ENCODE measurements at regions not wholly inside any gene's neighbourhood (a gene's known extent, or its start where the extent isn't known, plus 50 kb on each side); places are given as distances from the start of the nearest gene placed in this dataset.

- Mint-ChIP-seq H3K27me3 (no peaks in the 10 kb centered on the region), H3K36me3 (no peaks in the 10 kb centered on the region), H3K4me1 (ENCODE audit: low read depth) (no peaks in the 10 kb centered on the region), H3K27ac (no peak overlapping the region), H3K9me3 (no peaks in the 10 kb centered on the region), H3K4me3 (no peak overlapping the region)
- intact Hi-C loops (cut with micrococcal nuclease): no loop called here
- no peak for DNase-seq
- ChIA-PET CTCF (no interaction called here), POLR2A (no interaction called here)
Measured at GRCh38 chr20:12682613-12683012, 326.2 kb upstream of the SPTLC3 start.

GRCh38 chr20:12687476-12687875, 321.3 kb upstream of the SPTLC3 start:
- Mint-ChIP-seq H3K36me3 (no peaks in the 10 kb centered on the region), H3K4me1 (ENCODE audit: low read depth) (no peaks in the 10 kb centered on the region), H3K9me3 (peaks cover 2% of the 10 kb centered on the region), H3K4me3 (no peak overlapping the region), H3K27me3 (no peaks in the 10 kb centered on the region), H3K27ac (no peak overlapping the region)
- POLR2A ChIA-PET: no interaction called here
- intact Hi-C loops (cut with micrococcal nuclease): no loop called here
- DNase-seq: no peak
- CTCF ChIA-PET: no interaction called here

GRCh38 chr20:12695937-12696336, 312.8 kb upstream of the SPTLC3 start:
- no peak for DNase-seq
- intact Hi-C loops (cut with micrococcal nuclease): no loop called here
- CTCF ChIA-PET: no interaction called here
- H3K4me1 Mint-ChIP-seq (ENCODE audit: low read depth): no peaks in the 10 kb centered on the region
- H3K27ac Mint-ChIP-seq: no peak overlapping the region
- H3K36me3 Mint-ChIP-seq: no peaks in the 10 kb centered on the region
- peaks cover 9% of the 10 kb centered on the region for H3K9me3 Mint-ChIP-seq
- POLR2A ChIA-PET: no interaction called here
- no peak overlapping the region for H3K4me3 Mint-ChIP-seq
- H3K27me3 Mint-ChIP-seq: no peaks in the 10 kb centered on the region

- CTCF ChIA-PET: no interaction called here
- H3K9me3 Mint-ChIP-seq: peaks cover 13% of the 10 kb centered on the region
- POLR2A ChIA-PET: no interaction called here
- H3K27ac Mint-ChIP-seq: no peak overlapping the region
- H3K27me3 Mint-ChIP-seq: no peaks in the 10 kb centered on the region
- DNase-seq: no peak
- H3K36me3 Mint-ChIP-seq: no peaks in the 10 kb centered on the region
- no peaks in the 10 kb centered on the region for H3K4me1 Mint-ChIP-seq (ENCODE audit: low read depth)
- intact Hi-C loops (cut with micrococcal nuclease): no loop called here
- H3K4me3 Mint-ChIP-seq: no peak overlapping the region
Measured at GRCh38 chr20:12698817-12699216, 310.0 kb upstream of the SPTLC3 start.

GRCh38 chr20:12699374-12700228, 309.2 kb upstream of the SPTLC3 start:
- Mint-ChIP-seq H3K4me3 (no peak overlapping the region), H3K27me3 (no peaks in the 10 kb centered on the region), H3K27ac (no peak overlapping the region), H3K4me1 (ENCODE audit: low read depth) (no peaks in the 10 kb centered on the region), H3K36me3 (no peaks in the 10 kb centered on the region), H3K9me3 (peaks cover 13% of the 10 kb centered on the region)
- ChIA-PET CTCF (no interaction called here), POLR2A (no interaction called here)
- no peak for DNase-seq
- intact Hi-C loops (cut with micrococcal nuclease): no loop called here

GRCh38 chr20:12700701-12701100, 308.1 kb upstream of the SPTLC3 start:
- Mint-ChIP-seq H3K4me1 (ENCODE audit: low read depth) (no peaks in the 10 kb centered on the region), H3K9me3 (peaks cover 13% of the 10 kb centered on the region), H3K36me3 (no peaks in the 10 kb centered on the region), H3K4me3 (no peak overlapping the region), H3K27me3 (no peaks in the 10 kb centered on the region), H3K27ac (no peak overlapping the region)
- POLR2A ChIA-PET: no interaction called here
- DNase-seq: no peak
- CTCF ChIA-PET: no interaction called here
- intact Hi-C loops (cut with micrococcal nuclease): no loop called here

GRCh38 chr20:12702312-12702711, 306.5 kb upstream of the SPTLC3 start:
- intact Hi-C loops (cut with micrococcal nuclease): no loop called here
- ChIA-PET CTCF (no interaction called here), POLR2A (no interaction called here)
- Mint-ChIP-seq H3K27ac (no peak overlapping the region), H3K4me3 (no peak overlapping the region), H3K9me3 (peaks cover 8% of the 10 kb centered on the region), H3K36me3 (no peaks in the 10 kb centered on the region), H3K27me3 (no peaks in the 10 kb centered on the region), H3K4me1 (ENCODE audit: low read depth) (no peaks in the 10 kb centered on the region)
- no peak for DNase-seq

- H3K4me1 Mint-ChIP-seq (ENCODE audit: low read depth): no peaks in the 10 kb centered on the region
- ChIA-PET CTCF (no interaction called here), POLR2A (no interaction called here)
- H3K27me3 Mint-ChIP-seq: no peaks in the 10 kb centered on the region
- H3K4me3 Mint-ChIP-seq: no peak overlapping the region
- intact Hi-C loops (cut with micrococcal nuclease): no loop called here
- no peaks in the 10 kb centered on the region for H3K36me3 Mint-ChIP-seq
- no peak overlapping the region for H3K27ac Mint-ChIP-seq
- DNase-seq: no peak
- no peaks in the 10 kb centered on the region for H3K9me3 Mint-ChIP-seq
Measured at GRCh38 chr20:12715371-12715770, 293.4 kb upstream of the SPTLC3 start.

- no peak for DNase-seq
- no peaks in the 10 kb centered on the region for H3K9me3 Mint-ChIP-seq
- H3K27ac Mint-ChIP-seq: no peak overlapping the region
- CTCF ChIA-PET: no interaction called here
- no peaks in the 10 kb centered on the region for H3K4me1 Mint-ChIP-seq (ENCODE audit: low read depth)
- no peak overlapping the region for H3K4me3 Mint-ChIP-seq
- POLR2A ChIA-PET: no interaction called here
- no peaks in the 10 kb centered on the region for H3K27me3 Mint-ChIP-seq
- intact Hi-C loops (cut with micrococcal nuclease): no loop called here
- no peaks in the 10 kb centered on the region for H3K36me3 Mint-ChIP-seq
Measured at GRCh38 chr20:12715991-12716680, 292.6 kb upstream of the SPTLC3 start.

- no peaks in the 10 kb centered on the region for H3K36me3 Mint-ChIP-seq
- no peaks in the 10 kb centered on the region for H3K27me3 Mint-ChIP-seq
- CTCF ChIA-PET: no interaction called here
- H3K4me3 Mint-ChIP-seq: no peak overlapping the region
- POLR2A ChIA-PET: no interaction called here
- H3K27ac Mint-ChIP-seq: no peak overlapping the region
- intact Hi-C loops (cut with micrococcal nuclease): no loop called here
- H3K9me3 Mint-ChIP-seq: no peaks in the 10 kb centered on the region
- DNase-seq: no peak
- H3K4me1 Mint-ChIP-seq (ENCODE audit: low read depth): no peaks in the 10 kb centered on the region
Measured at GRCh38 chr20:12717061-12717460, 291.7 kb upstream of the SPTLC3 start.

GRCh38 chr20:12718619-12719018, 290.2 kb upstream of the SPTLC3 start:
- intact Hi-C loops (cut with micrococcal nuclease): no loop called here
- Mint-ChIP-seq H3K4me1 (ENCODE audit: low read depth) (no peaks in the 10 kb centered on the region), H3K4me3 (no peak overlapping the region), H3K36me3 (no peaks in the 10 kb centered on the region), H3K27ac (no peak overlapping the region), H3K27me3 (no peaks in the 10 kb centered on the region), H3K9me3 (no peaks in the 10 kb centered on the region)
- ChIA-PET CTCF (no interaction called here), POLR2A (no interaction called here)
- no peak for DNase-seq

- Mint-ChIP-seq H3K4me1 (ENCODE audit: low read depth) (no peaks in the 10 kb centered on the region), H3K4me3 (no peak overlapping the region), H3K36me3 (no peaks in the 10 kb centered on the region), H3K27me3 (no peaks in the 10 kb centered on the region), H3K27ac (no peak overlapping the region), H3K9me3 (peaks cover 2% of the 10 kb centered on the region)
- CTCF ChIA-PET: no interaction called here
- POLR2A ChIA-PET: no interaction called here
- DNase-seq: no peak
- intact Hi-C loops (cut with micrococcal nuclease): no loop called here
Measured at GRCh38 chr20:12721636-12722035, 287.1 kb upstream of the SPTLC3 start.

- no peak overlapping the region for H3K4me3 Mint-ChIP-seq
- DNase-seq: no peak
- peaks cover 2% of the 10 kb centered on the region for H3K9me3 Mint-ChIP-seq
- H3K36me3 Mint-ChIP-seq: no peaks in the 10 kb centered on the region
- intact Hi-C loops (cut with micrococcal nuclease): no loop called here
- CTCF ChIA-PET: no interaction called here
- H3K4me1 Mint-ChIP-seq (ENCODE audit: low read depth): no peaks in the 10 kb centered on the region
- POLR2A ChIA-PET: no interaction called here
- no peaks in the 10 kb centered on the region for H3K27me3 Mint-ChIP-seq
- H3K27ac Mint-ChIP-seq: no peak overlapping the region
Measured at GRCh38 chr20:12722091-12722490, 286.7 kb upstream of the SPTLC3 start.

All from activated CD4-positive, alpha-beta memory T cell treated with anti-CD3 and anti-CD28 coated beads for 36 hours (primary cell).